Tibial nerve (tissue), 4 donors: ENCODE measurements at regions not wholly inside any gene's neighbourhood (a gene's known extent, or its start where the extent isn't known, plus 50 kb on each side); places are given as distances from the start of the nearest gene placed in this dataset.

ENCODE experiments used
- CTCF ChIP-seq, 5 experiments: fragments of 200-600 bp in 3 of 5; fragments of 450-650 bp in 2 of 5; sonication (generic) in 3 of 5; IDR thresholded peaks; one replicate each; pipeline ENCODE4 v1.5.1; 2016 to 2019; ENCODE audit warnings: antibody characterized with exemption in 5 of 5, mild to moderate bottlenecking in 3 of 5, moderate library complexity in 2 of 5
- EP300 ChIP-seq, 2 donors: sonication (generic); formaldehyde crosslinking; IDR thresholded peaks; one replicate each; pipeline ENCODE4 v1.6.1; 2017; ENCODE audit warnings: antibody characterized with exemption in 2 of 2, mild to moderate bottlenecking in 1 of 2
- POLR2A ChIP-seq, 2 donors: fragments of 450-650 bp; IDR thresholded peaks; one replicate each; pipeline ENCODE4 v1.6.1; 2017; ENCODE audit warnings: antibody characterized with exemption in 2 of 2, mild to moderate bottlenecking in 2 of 2, moderate library complexity in 2 of 2

- TF ChIP-seq CTCF (IDR thresholded peaks at IDR 0.05) (no peak), POLR2A (IDR thresholded peaks at IDR 0.05) (no peak), EP300 (IDR thresholded peaks at IDR 0.05) (no peak)
These were observed 331.9 kb upstream of the FLRT2 start for GRCh38 chr14:85198001-85198400.
